ENCODE measurements at regions not wholly inside any gene's neighbourhood (a gene's known extent, or its start where the extent isn't known, plus 50 kb on each side); places are given as distances from the start of the nearest gene placed in this dataset.

DNA sequence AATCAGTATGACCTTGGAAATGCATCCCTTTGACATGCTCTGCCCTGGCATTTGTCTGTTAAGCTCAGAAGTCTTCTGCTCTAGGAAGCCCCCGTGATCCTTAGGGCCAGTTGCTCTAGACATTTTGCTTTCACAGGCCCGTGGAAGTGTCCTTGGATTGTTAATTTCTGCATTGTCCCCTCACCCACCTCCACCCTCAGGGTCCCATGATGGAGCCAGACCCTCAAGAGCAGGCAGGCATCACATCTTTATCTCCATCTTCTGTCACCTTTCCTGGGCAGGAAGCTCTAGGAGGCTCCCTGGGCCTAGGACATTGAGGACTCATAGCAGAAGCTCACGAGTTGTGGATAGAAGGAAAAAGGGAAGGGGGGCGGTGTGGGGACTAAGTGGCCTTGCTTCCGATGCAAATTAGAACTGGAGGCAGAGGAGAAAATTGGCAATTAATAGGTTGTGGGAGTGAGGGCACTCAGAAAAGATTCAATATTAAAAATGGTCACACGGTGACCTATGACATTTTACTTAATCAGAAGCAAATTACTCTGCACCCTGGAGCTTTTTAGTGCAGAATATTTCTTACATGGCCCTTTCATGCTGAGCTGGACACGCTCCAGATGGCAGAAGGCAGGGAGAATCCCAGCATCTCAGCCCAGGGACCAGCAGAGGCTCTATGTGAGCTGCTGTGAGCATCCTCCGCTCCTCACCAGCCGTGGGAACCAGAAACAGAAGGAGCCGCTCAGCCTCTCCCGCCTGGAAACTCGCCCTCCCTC, 185.0 kb downstream of the MATN1 start:
- no peak for DNase-seq (ENCODE audit: low read depth)
- TF ChIP-seq, protein P1, sequence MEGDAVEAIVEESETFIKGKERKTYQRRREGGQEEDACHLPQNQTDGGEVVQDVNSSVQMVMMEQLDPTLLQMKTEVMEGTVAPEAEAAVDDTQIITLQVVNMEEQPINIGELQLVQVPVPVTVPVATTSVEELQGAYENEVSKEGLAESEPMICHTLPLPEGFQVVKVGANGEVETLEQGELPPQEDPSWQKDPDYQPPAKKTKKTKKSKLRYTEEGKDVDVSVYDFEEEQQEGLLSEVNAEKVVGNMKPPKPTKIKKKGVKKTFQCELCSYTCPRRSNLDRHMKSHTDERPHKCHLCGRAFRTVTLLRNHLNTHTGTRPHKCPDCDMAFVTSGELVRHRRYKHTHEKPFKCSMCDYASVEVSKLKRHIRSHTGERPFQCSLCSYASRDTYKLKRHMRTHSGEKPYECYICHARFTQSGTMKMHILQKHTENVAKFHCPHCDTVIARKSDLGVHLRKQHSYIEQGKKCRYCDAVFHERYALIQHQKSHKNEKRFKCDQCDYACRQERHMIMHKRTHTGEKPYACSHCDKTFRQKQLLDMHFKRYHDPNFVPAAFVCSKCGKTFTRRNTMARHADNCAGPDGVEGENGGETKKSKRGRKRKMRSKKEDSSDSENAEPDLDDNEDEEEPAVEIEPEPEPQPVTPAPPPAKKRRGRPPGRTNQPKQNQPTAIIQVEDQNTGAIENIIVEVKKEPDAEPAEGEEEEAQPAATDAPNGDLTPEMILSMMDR (conservative IDR thresholded peaks at IDR 0.05; ENCODE audit: low read depth, low read length), result no peak
- no peak overlapping the region for H3K4me3 ChIP-seq (ENCODE audit: low read depth, low read length)

DNA sequence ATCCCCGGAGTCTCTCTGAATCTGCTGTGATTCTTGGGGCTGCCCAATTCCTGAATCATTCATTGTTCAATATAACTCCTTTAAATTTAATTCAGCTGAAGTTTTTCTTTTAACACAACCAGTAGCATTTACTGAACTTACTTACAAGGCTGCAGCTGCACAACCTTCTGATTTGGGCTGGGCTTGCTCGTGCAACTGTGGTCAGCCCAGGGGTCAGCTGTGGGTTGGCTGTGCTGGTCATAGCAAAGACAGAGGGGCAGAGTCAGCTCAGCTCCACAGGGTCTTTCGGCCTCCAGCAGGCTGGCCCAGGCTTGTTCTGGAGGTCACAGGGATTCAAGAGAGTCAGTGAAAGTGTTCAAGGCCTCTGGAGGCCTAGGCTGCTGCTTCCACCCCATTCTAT, 186.1 kb downstream of the MATN1 start:
- DNase-seq (ENCODE audit: low read depth), result no peak
- H3K4me3 ChIP-seq (ENCODE audit: low read depth, low read length), result no peak overlapping the region
- TF ChIP-seq, protein P1 (conservative IDR thresholded peaks at IDR 0.05; ENCODE audit: low read depth, low read length), result no peak

DNA sequence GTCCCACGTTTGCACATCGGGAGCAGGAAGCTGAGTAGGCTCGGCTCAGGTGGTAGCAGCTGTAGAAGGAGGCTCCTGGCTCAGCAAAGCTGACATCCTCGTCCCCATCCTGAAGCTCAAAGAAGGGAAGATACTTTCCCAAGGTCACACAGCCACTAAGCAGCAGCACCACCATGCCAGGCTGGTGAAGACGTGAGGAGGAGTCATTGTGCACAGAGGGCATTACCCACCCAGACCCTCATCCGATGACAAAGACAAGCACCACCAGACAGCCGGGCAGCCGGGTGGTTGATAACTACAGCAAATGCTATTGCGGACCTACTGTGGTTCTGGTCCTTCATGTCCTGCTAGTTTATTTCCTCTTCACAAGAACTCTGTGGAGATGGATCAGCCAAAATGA, 186.9 kb downstream of the MATN1 start:
- TF ChIP-seq, protein P1 (conservative IDR thresholded peaks at IDR 0.05; ENCODE audit: low read depth, low read length), result no peak
- no peak overlapping the region for H3K4me3 ChIP-seq (ENCODE audit: low read depth, low read length)
- DNase-seq (ENCODE audit: low read depth), result no peak

DNA sequence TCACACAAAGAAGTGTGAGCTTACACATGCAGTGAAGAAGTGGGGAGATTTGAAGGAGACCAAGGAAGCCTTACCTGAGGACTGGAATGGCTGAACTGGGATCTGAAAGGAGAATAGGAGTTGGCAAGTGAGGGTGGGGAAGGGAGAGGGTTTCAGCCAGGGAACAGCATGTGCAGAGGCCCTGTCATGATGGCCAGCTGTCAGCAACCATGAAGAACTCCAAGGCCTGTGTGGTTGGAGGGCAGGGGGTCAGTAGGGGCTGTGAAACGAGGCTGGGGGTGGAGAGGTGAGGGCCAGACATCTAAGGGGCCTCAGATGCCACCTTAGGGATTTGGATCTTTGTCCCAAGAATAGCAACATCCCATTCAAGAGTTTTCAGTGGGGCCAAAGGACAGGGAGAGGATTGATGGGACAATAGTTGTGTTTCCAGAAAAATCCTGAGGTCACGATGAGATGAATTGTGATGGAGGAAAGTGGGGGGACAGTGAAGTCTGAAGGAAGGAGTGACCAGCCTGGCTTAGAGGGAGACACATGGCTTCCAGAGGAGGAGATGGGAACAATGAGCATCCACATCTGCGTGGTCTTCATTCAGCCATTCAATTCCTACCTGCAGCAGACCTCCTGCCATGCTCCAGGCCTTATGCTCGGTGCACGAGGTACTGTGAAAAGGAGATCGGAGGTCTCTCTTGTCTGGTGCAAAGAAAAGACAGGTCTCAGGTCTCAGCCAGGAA, 187.6 kb downstream of the MATN1 start:
- TF ChIP-seq, protein P1 (conservative IDR thresholded peaks at IDR 0.05; ENCODE audit: low read depth, low read length), result no peak
- no peak for DNase-seq (ENCODE audit: low read depth)
- no peak overlapping the region for H3K4me3 ChIP-seq (ENCODE audit: low read depth, low read length)

DNA sequence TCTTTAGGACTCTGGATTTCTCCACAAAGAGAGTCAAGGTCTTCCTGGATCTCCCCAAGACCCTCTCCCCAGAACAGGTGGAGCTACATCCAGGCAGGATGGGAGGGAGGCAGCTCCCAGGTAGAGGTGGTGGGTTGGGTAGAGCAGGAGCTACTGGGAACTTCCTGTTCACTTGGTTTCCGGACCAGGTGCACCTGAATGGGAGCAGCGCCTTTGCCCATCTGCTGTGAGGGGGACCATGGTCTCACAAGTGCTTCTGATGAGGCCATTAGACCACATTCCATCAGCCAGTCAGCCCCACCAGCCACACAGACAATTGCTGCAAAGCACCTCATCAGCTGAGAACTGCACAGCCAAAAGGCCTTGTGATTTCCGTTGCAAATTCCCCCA, 188.8 kb downstream of the MATN1 start:
- TF ChIP-seq, protein P1 (conservative IDR thresholded peaks at IDR 0.05; ENCODE audit: low read depth, low read length), result no peak
- DNase-seq (ENCODE audit: low read depth), result no peak
- no peak overlapping the region for H3K4me3 ChIP-seq (ENCODE audit: low read depth, low read length)

DNA sequence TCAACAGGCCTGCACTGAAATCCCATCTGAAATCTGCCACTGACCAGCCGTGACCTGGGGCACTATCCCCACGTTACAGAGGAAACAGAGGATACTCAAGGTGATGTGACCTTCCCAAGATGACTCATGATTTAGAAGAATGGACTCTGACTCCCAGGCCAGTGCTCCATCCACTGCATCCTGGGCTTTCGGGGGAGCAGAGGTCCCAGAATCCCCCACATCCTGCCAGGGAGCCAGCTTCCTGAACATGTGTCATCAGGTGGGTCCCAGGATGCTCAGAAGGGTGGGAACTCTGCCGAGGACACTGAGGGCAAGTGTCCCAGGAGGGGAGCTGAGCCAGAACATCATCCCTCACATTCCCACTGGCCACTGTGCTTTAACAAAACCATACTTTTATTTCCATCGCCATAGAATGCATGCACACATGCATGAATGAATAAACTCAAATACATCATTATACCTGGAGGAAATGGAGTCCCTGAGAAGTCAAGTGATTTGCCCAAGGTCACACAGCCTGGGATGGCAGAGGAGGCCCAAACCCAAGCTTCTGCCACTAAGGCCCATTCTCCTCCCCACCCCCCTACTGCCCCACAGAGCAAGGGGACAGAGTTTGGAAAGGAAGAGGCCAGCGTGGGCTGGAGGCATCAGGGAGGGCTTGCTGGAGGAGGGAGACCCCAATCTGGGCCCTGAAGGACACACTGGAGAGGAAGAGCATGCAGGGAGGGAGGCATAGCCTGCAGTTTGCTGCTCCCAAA, 189.4 kb downstream of the MATN1 start:
- TF ChIP-seq, protein P1 (conservative IDR thresholded peaks at IDR 0.05; ENCODE audit: low read depth, low read length), result no peak
- DNase-seq (ENCODE audit: low read depth), result no peak
- H3K4me3 ChIP-seq (ENCODE audit: low read depth, low read length), result no peak overlapping the region

Measured in choroid plexus epithelial cell (primary cell).